ENCODE measurements at regions not wholly inside any gene's neighbourhood (a gene's known extent, or its start where the extent isn't known, plus 50 kb on each side); places are given as distances from the start of the nearest gene placed in this dataset.

DNA sequence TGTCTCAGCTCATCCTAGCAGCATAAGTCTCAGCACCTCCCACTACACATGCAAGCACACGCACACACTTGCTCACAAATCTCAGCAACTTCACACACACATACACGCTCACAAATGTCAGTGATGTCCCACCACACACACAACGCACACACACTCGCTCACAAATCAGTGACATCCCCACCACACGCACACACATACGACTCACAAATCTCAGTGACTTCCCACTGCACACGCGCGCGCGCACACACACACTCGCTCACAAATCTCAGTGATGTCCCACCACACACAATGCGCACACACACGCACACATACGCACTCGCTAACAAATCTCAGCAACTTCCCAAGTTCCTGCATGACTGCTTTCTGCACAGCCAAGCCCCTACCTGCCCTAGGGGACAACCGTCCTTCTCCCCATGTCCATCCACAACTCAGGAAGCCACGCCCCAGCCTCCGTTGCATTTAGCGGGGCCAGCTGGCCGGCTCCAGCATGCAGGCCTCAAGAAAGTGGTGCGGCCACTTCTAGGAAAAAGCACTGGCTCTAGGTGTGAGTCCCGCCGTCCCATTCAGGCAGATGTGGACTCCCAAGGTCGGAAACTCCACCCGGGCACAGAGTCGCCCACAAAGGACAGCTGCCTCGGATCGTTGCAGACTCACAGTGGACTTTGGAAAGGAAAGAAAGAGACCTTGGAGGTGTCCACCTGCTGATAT is 180.1 kb upstream of the SALL3 start:
- TF ChIP-seq POLR2AphosphoS5 (IDR thresholded peaks at IDR 0.05; ENCODE audit: low read depth, low read length) = no peak
- TF ChIP-seq POLR2A (IDR thresholded peaks at IDR 0.05; ENCODE audit: low read depth, low read length) = no peak
- TF ChIP-seq TAF1 (IDR thresholded peaks at IDR 0.05; ENCODE audit: borderline replicate concordance, low read depth, low read length) = no peak

All from GM12892 (cell line).